ENCODE measurements at regions not wholly inside any gene's neighbourhood (a gene's known extent, or its start where the extent isn't known, plus 50 kb on each side); places are given as distances from the start of the nearest gene placed in this dataset.

GRCh38 chr9:129321286-129322021 lies 143.4 kb upstream of the IER5L start:
- H3K9me2 ChIP-seq (replicated peaks; ENCODE audit: low read length) = no peaks in the 10 kb centered on the region
- H3K27ac ChIP-seq (ENCODE audit: low read length) = no peak overlapping the region
- H3K4me2 ChIP-seq (ENCODE audit: low read length) = no peak overlapping the region
- H3K9me3 ChIP-seq (ENCODE audit: low read length) = no peaks in the 10 kb centered on the region
- H3K36me3 ChIP-seq (ENCODE audit: low read depth, low read length) = no peaks in the 10 kb centered on the region
- no peaks in the 10 kb centered on the region for H3K27me3 ChIP-seq (ENCODE audit: low read length)
- H2AFZ ChIP-seq (ENCODE audit: low read length) = no peak overlapping the region
- H3K4me1 ChIP-seq (ENCODE audit: insufficient read depth, low read length) = peaks cover 5% of the 10 kb centered on the region
- no peak overlapping the region for H3K9ac ChIP-seq (ENCODE audit: low read length)
- intact Hi-C loops (cut with micrococcal nuclease) = no loop called here
- DNase-seq = no peak
- POLR2A ChIA-PET (ENCODE audit: unreplicated experiment) = no interaction called here
- no peak overlapping the region for H3K4me3 ChIP-seq (ENCODE audit: low read length)
- CTCF ChIA-PET = no interaction called here
- TF ChIP-seq CTCF (conservative IDR thresholded peaks at IDR 0.05; ENCODE audit: low read depth, low read length) = no peak
- no peaks in the 10 kb centered on the region for H3K79me2 ChIP-seq (ENCODE audit: low read length)
- no TSS peak for BruUV-seq (replicated peaks)
- no peak for ATAC-seq
- H3F3A ChIP-seq (ENCODE audit: low read length, unreplicated experiment) = no peaks in the 10 kb centered on the region
- no peaks in the 10 kb centered on the region for H4K20me1 ChIP-seq (ENCODE audit: low read length)

GRCh38 chr9:129320575-129321285 lies 142.7 kb upstream of the IER5L start:
- peak overlapping the region; percentile 61 for H3K4me3 ChIP-seq (ENCODE audit: low read length)
- intact Hi-C loops (cut with micrococcal nuclease) = no loop called here
- H2AFZ ChIP-seq (ENCODE audit: low read length) = peak overlapping the region; percentile 95
- ChIA-PET CTCF (interaction anchor here (0.6 kb wide), 1 partner anchor 140 kb away, joined by 10 read pairs; no protein-coding TSS in a partner anchor), POLR2A (ENCODE audit: unreplicated experiment) (no interaction called here)
- H3K9ac ChIP-seq (ENCODE audit: low read length) = 0 out of 2 replicates have a peak overlapping the region, but pooled peaks have one; percentile 20
- TF ChIP-seq EZH2phosphoT487 (IDR thresholded peaks at IDR 0.05; ENCODE audit: borderline replicate concordance, low read length) (no peak), EZH2 (IDR thresholded peaks at IDR 0.05; ENCODE audit: low read length, unreplicated experiment) (no peak), CTCF (conservative IDR thresholded peaks at IDR 0.05; ENCODE audit: low read depth, low read length) (peak; percentile 18; the same call in 1 of the 2 replicates)
- H3K9me3 ChIP-seq (ENCODE audit: low read length) = no peaks in the 10 kb centered on the region
- H4K20me1 ChIP-seq (ENCODE audit: low read length) = no peaks in the 10 kb centered on the region
- DNase-seq (peak; percentile 61), ATAC-seq (peak; percentile 86)
- H3K4me2 ChIP-seq (ENCODE audit: low read length) = peak overlapping the region; percentile 88
- no peaks in the 10 kb centered on the region for H3K27me3 ChIP-seq (ENCODE audit: low read length)
- no peaks in the 10 kb centered on the region for H3F3A ChIP-seq (ENCODE audit: low read length, unreplicated experiment)
- H3K79me2 ChIP-seq (ENCODE audit: low read length) = no peaks in the 10 kb centered on the region
- H3K4me1 ChIP-seq (ENCODE audit: insufficient read depth, low read length) = peaks cover 5% of the 10 kb centered on the region
- no TSS peak for BruUV-seq (replicated peaks)
- H3K9me2 ChIP-seq (replicated peaks; ENCODE audit: low read length) = no peaks in the 10 kb centered on the region
- no peaks in the 10 kb centered on the region for H3K36me3 ChIP-seq (ENCODE audit: low read depth, low read length)
- H3K27ac ChIP-seq (ENCODE audit: low read length) = no peak overlapping the region

Data from PC-3 (cell line).